SK-N-SH (cell line): ENCODE measurements at regions not wholly inside any gene's neighbourhood (a gene's known extent, or its start where the extent isn't known, plus 50 kb on each side); places are given as distances from the start of the nearest gene placed in this dataset.

Experiments used
- CTCF ChIA-PET: fragments of 300-600, 350-600 bp; formaldehyde crosslinking; extraction: SDS; loops from one replicate; lab custom pipeline; 2021; lab: Yijun Ruan, JAX
- POLR2A ChIA-PET: fragments of 350-600 bp; sonication (Branson Sonifier 250); formaldehyde crosslinking; extraction: SDS; loops from one replicate; lab custom pipeline; 2020; ENCODE audit warnings: antibody characterized with exemption, inconsistent platforms; lab: Yijun Ruan, JAX
- DNase-seq: peaks from one replicate; pipeline ENCODE4 v3.0.0; 2012
- H2AFZ ChIP-seq: fragments of 200-600 bp; sonication (generic); 2 replicates; pipeline ENCODE4 v1.8.1; 2016; ENCODE audit warnings: antibody characterized with exemption, mild to moderate bottlenecking, low read depth
- H3F3A ChIP-seq: fragments of 200-600 bp; sonication (generic); replicated peaks from 2 replicates; pipeline ENCODE3; 2016; ENCODE audit warnings: antibody characterized with exemption, mild to moderate bottlenecking; ENCODE audit not compliant: insufficient read depth
- H3K27ac ChIP-seq, 2 experiments: fragments of 200-500 bp in 1 of 2; fragments of 200-600 bp in 1 of 2; sonication (Bioruptor generic) in 1 of 2; sonication (generic), shearing (Covaris generic) in 1 of 2; 2 replicates each; pipeline versions ENCODE4 v1.5.1 to v1.6.1; 2014 to 2016; ENCODE audit warnings: low read depth in 2 of 2, inconsistent platforms in 1 of 2, low read length in 1 of 2, mild to moderate bottlenecking in 1 of 2, mixed read lengths in 1 of 2
- H3K27me3 ChIP-seq: fragments of 200-600 bp; sonication (generic), shearing (Covaris generic); 2 replicates; pipeline ENCODE4 v1.6.1; 2016; ENCODE audit warnings: mixed run types; ENCODE audit not compliant: insufficient read depth
- H3K36me3 ChIP-seq, 2 experiments: fragments of 200-500 bp in 1 of 2; fragments of 200-600 bp in 1 of 2; sonication (Bioruptor generic) in 1 of 2; sonication (generic) in 1 of 2; replicated peaks in 1 of 2; 2 replicates each; pipeline versions ENCODE3 to v1.5.1; 2014 to 2016; ENCODE audit warnings: low read length in 1 of 2, mild to moderate bottlenecking in 1 of 2; ENCODE audit not compliant: insufficient read depth in 2 of 2, control insufficient read depth in 1 of 2
- H3K4me1 ChIP-seq, 2 experiments: fragments of 200-500 bp in 1 of 2; fragments of 200-600 bp in 1 of 2; sonication (Bioruptor generic) in 1 of 2; sonication (generic), shearing (Covaris generic) in 1 of 2; 2 replicates each; pipeline versions ENCODE4 v1.5.1 to v1.6.1; 2014 to 2016; ENCODE audit warnings: low read depth in 1 of 2, low read length in 1 of 2, mixed run types in 1 of 2; ENCODE audit not compliant: insufficient read depth in 2 of 2, control insufficient read depth in 1 of 2
- H3K4me2 ChIP-seq: fragments of 200-600 bp; sonication (generic), shearing (Covaris generic); 2 replicates; pipeline ENCODE4 v1.6.1; 2017; ENCODE audit warnings: mixed run types
- H3K4me3 ChIP-seq, 2 experiments: fragments of 200-500 bp in 1 of 2; fragments of 200-600 bp in 1 of 2; sonication (Bioruptor generic) in 1 of 2; sonication (generic), shearing (Covaris generic) in 1 of 2; 2 replicates each; pipeline versions ENCODE4 v1.5.1 to v1.8.1; 2014 to 2016; ENCODE audit warnings: low read depth in 2 of 2, inconsistent platforms in 1 of 2, low read length in 1 of 2, mild to moderate bottlenecking in 1 of 2, mixed read lengths in 1 of 2, moderate library complexity in 1 of 2
- H3K79me2 ChIP-seq: fragments of 200-600 bp; sonication (generic); 2 replicates; pipeline ENCODE4 v1.8.1; 2017; ENCODE audit warnings: mild to moderate bottlenecking; ENCODE audit not compliant: insufficient read depth
- H3K9ac ChIP-seq: fragments of 200-600 bp; sonication (generic); 2 replicates; pipeline ENCODE4 v1.6.1; 2017; ENCODE audit warnings: mixed run types
- H3K9me2 ChIP-seq: fragments of 200-600 bp; sonication (generic); 2 replicates; pipeline ENCODE4 v1.6.1; 2017; ENCODE audit warnings: mixed run types
- H3K9me3 ChIP-seq: fragments of 200-600 bp; sonication (generic); 2 replicates; pipeline ENCODE4 v1.6.1; 2017; ENCODE audit warnings: mixed run types, mild to moderate bottlenecking, moderate library complexity
- H4K20me1 ChIP-seq: fragments of 200-600 bp; sonication (generic); 2 replicates; pipeline ENCODE4 v1.6.1; 2017; ENCODE audit warnings: mild to moderate bottlenecking, mixed run types; ENCODE audit not compliant: insufficient read depth
- CHD2 ChIP-seq: fragments of 150-350 bp; IDR thresholded peaks from 2 replicates; pipeline ENCODE4 v1.6.1; 2018; ENCODE audit warnings: low read length; ENCODE audit not compliant: partially characterized antibody
- ELF1 ChIP-seq: IDR thresholded peaks from 2 replicates; pipeline ENCODE4 v1.4.0; 2012
- FOSL2 ChIP-seq: IDR thresholded peaks from 2 replicates; pipeline ENCODE4 v1.4.0; 2012; ENCODE audit warnings: low read depth, mild to moderate bottlenecking, moderate library complexity, borderline replicate concordance
- FOXM1 ChIP-seq: IDR thresholded peaks from 2 replicates; pipeline ENCODE4 v1.4.0; 2012; ENCODE audit warnings: low read depth, mild to moderate bottlenecking
- GABPA ChIP-seq: IDR thresholded peaks from 2 replicates; pipeline ENCODE4 v1.4.0; 2012; ENCODE audit warnings: low read depth, mild to moderate bottlenecking
- JUND ChIP-seq: IDR thresholded peaks from 2 replicates; pipeline ENCODE4 v1.4.0; 2012
- MAX ChIP-seq: IDR thresholded peaks from 2 replicates; pipeline ENCODE4 v1.4.0; 2012; ENCODE audit warnings: low read depth
- MEF2A ChIP-seq: IDR thresholded peaks from 2 replicates; pipeline ENCODE4 v1.4.0; 2012; ENCODE audit warnings: low read depth, borderline replicate concordance
- MXI1 ChIP-seq: IDR thresholded peaks from 2 replicates; pipeline ENCODE4 v1.6.1; 2012; ENCODE audit warnings: mild to moderate bottlenecking, low read depth, low read length, improper control_type of control experiment
- NFIC ChIP-seq: IDR thresholded peaks from 2 replicates; pipeline ENCODE4 v1.4.0; 2012; ENCODE audit warnings: borderline replicate concordance
- RAD21 ChIP-seq: IDR thresholded peaks from 2 replicates; pipeline ENCODE4 v1.6.1; 2012; ENCODE audit warnings: mild to moderate bottlenecking, low read length
- REST ChIP-seq: IDR thresholded peaks from 2 replicates; pipeline ENCODE4 v1.6.1; 2012; ENCODE audit warnings: mild to moderate bottlenecking, low read depth, low read length, moderate library complexity
- RFX5 ChIP-seq: IDR thresholded peaks from 2 replicates; pipeline ENCODE4 v1.6.1; 2012; ENCODE audit warnings: mild to moderate bottlenecking, improper control_type of control experiment, low read length
- RXRA ChIP-seq: IDR thresholded peaks from 2 replicates; pipeline ENCODE4 v1.4.0; 2012; ENCODE audit warnings: low read depth, mild to moderate bottlenecking, borderline replicate concordance
- SIN3A ChIP-seq: IDR thresholded peaks from 2 replicates; pipeline ENCODE4 v1.6.1; 2012; ENCODE audit warnings: low read depth, mild to moderate bottlenecking, low read length, moderate library complexity, borderline replicate concordance
- TAF1 ChIP-seq: IDR thresholded peaks from 2 replicates; pipeline ENCODE4 v1.6.1; 2012; ENCODE audit warnings: low read depth, mild to moderate bottlenecking, low read length, moderate library complexity, borderline replicate concordance
- USF1 ChIP-seq: IDR thresholded peaks from 2 replicates; pipeline ENCODE4 v1.4.0; 2012; ENCODE audit warnings: low read depth, borderline replicate concordance
- YY1 ChIP-seq: IDR thresholded peaks from 2 replicates; pipeline ENCODE4 v1.4.0; 2012; ENCODE audit warnings: low read depth, mild to moderate bottlenecking
- WGBS: methylation state at CpG from one replicate; pipeline ENCODE4 v1.1.6; 2017; ENCODE audit warnings: low lambda C conversion rate; 5-methylcytosine and 5-hydroxymethylcytosine counted together
- TF ChIP-seq, protein P1 (sequence below): fragments of 150-350 bp; IDR thresholded peaks from 2 replicates; pipeline ENCODE4 v1.6.1; 2017; ENCODE audit warnings: antibody characterized with exemption, low read length, low read depth, borderline replicate concordance
- TF ChIP-seq, protein P2 (sequence below): fragments of 150-350 bp; IDR thresholded peaks from 2 replicates; pipeline ENCODE4 v1.6.1; 2016; ENCODE audit warnings: mild to moderate bottlenecking, low read depth, low read length
- TF ChIP-seq, protein P3 (sequence below): IDR thresholded peaks from 2 replicates; pipeline ENCODE4 v1.4.0; 2012; ENCODE audit warnings: low read depth, borderline replicate concordance
- TF ChIP-seq, protein P4 (sequence below): fragments of 200-600 bp; sonication (generic); IDR thresholded peaks from 2 replicates; pipeline ENCODE4 v1.6.1; 2017; ENCODE audit warnings: antibody characterized with exemption, mild to moderate bottlenecking, moderate library complexity

DNA sequence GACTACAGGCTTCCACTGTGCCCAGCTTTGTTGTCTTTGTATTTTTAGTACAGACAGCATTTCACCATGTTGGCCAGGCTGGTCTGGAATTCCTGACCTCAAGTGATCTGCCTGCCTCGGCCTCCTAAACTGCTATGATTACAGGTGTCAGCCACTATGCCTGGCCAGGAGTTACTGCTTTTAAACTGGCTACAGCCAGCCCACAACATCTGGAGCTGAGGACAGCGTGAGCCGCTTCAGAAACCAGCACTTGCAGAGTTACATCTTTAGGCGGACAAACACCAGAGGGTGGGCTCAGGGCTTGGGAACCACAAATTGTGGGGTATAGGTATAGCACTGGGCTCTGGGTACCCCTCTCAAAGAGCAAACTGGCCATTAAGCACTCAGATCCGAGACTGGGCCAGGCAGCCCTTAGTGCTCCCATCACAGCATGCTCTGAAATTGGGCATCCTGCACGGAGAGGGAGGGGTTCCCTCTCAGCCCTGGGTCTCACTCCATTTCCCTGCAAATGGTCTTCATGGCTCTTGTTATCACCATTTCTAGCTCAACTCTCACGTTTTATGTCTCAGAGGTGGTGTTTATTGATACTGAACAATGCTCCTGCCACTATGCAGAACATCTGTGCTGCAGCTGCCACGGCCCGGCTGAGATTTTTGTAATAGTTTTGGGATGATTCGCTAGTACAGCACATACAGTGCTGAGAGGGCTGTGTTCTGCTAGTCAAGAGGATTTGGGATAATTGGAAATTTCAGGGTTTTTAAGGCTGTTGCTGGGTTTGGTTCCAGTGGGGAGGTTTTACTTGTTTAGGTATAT is 146.4 kb upstream of the LYZL2 start:
- H3K36me3 ChIP-seq = no peaks in the 10 kb centered on the region
- no peaks in the 10 kb centered on the region for H3K27me3 ChIP-seq
- POLR2A ChIA-PET = no interaction called here
- no peak overlapping the region for H3K9ac ChIP-seq
- H3K4me2 ChIP-seq = no peak overlapping the region
- H3K4me3 ChIP-seq = no peak overlapping the region
- H3K9me2 ChIP-seq = no peaks in the 10 kb centered on the region
- no peaks in the 10 kb centered on the region for H3K9me3 ChIP-seq
- H3K79me2 ChIP-seq = no peaks in the 10 kb centered on the region
- H3K4me1 ChIP-seq = peaks cover 0 to 4% of the 10 kb centered on the region in 2 experiments; a peak in 1 of 4 replicates
- H4K20me1 ChIP-seq = no peaks in the 10 kb centered on the region
- no peak for DNase-seq
- no peak overlapping the region for H3K27ac ChIP-seq
- H2AFZ ChIP-seq = no peak overlapping the region
- H3F3A ChIP-seq = no peaks in the 10 kb centered on the region
- WGBS = 57% methylated on average over 9 of the region's 10 CpGs
- CTCF ChIA-PET = interaction anchor here (0.8 to 2.3 kb wide), 4 partner anchors 8 to 26 kb away, joined by 3 to 9 read pairs (median 6); no protein-coding TSS in a partner anchor
- TF ChIP-seq MXI1 = no peak
- peak; percentile 48; the same call in 1 of the 2 replicates for TF ChIP-seq FOSL2
- no peak for TF ChIP-seq TAF1
- no peak for TF ChIP-seq SIN3A
- TF ChIP-seq, protein P1, sequence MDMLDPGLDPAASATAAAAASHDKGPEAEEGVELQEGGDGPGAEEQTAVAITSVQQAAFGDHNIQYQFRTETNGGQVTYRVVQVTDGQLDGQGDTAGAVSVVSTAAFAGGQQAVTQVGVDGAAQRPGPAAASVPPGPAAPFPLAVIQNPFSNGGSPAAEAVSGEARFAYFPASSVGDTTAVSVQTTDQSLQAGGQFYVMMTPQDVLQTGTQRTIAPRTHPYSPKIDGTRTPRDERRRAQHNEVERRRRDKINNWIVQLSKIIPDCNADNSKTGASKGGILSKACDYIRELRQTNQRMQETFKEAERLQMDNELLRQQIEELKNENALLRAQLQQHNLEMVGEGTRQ = no peak
- TF ChIP-seq FOXM1 = no peak
- no peak for TF ChIP-seq RAD21
- no peak for TF ChIP-seq NFIC
- no peak for TF ChIP-seq USF1
- TF ChIP-seq RFX5 = no peak
- no peak for TF ChIP-seq MEF2A
- TF ChIP-seq ELF1 = no peak
- no peak for TF ChIP-seq CHD2
- TF ChIP-seq REST = no peak
- TF ChIP-seq MAX = no peak
- no peak for TF ChIP-seq GABPA
- peak; percentile 63; the same call in 1 of the 2 replicates for TF ChIP-seq JUND
- TF ChIP-seq, protein P2, sequence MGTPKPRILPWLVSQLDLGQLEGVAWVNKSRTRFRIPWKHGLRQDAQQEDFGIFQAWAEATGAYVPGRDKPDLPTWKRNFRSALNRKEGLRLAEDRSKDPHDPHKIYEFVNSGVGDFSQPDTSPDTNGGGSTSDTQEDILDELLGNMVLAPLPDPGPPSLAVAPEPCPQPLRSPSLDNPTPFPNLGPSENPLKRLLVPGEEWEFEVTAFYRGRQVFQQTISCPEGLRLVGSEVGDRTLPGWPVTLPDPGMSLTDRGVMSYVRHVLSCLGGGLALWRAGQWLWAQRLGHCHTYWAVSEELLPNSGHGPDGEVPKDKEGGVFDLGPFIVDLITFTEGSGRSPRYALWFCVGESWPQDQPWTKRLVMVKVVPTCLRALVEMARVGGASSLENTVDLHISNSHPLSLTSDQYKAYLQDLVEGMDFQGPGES = no peak
- TF ChIP-seq, protein P3, sequence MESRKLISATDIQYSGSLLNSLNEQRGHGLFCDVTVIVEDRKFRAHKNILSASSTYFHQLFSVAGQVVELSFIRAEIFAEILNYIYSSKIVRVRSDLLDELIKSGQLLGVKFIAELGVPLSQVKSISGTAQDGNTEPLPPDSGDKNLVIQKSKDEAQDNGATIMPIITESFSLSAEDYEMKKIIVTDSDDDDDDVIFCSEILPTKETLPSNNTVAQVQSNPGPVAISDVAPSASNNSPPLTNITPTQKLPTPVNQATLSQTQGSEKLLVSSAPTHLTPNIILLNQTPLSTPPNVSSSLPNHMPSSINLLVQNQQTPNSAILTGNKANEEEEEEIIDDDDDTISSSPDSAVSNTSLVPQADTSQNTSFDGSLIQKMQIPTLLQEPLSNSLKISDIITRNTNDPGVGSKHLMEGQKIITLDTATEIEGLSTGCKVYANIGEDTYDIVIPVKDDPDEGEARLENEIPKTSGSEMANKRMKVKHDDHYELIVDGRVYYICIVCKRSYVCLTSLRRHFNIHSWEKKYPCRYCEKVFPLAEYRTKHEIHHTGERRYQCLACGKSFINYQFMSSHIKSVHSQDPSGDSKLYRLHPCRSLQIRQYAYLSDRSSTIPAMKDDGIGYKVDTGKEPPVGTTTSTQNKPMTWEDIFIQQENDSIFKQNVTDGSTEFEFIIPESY = no peak
- no peak for TF ChIP-seq YY1
- TF ChIP-seq RXRA = no peak
- TF ChIP-seq, protein P4, sequence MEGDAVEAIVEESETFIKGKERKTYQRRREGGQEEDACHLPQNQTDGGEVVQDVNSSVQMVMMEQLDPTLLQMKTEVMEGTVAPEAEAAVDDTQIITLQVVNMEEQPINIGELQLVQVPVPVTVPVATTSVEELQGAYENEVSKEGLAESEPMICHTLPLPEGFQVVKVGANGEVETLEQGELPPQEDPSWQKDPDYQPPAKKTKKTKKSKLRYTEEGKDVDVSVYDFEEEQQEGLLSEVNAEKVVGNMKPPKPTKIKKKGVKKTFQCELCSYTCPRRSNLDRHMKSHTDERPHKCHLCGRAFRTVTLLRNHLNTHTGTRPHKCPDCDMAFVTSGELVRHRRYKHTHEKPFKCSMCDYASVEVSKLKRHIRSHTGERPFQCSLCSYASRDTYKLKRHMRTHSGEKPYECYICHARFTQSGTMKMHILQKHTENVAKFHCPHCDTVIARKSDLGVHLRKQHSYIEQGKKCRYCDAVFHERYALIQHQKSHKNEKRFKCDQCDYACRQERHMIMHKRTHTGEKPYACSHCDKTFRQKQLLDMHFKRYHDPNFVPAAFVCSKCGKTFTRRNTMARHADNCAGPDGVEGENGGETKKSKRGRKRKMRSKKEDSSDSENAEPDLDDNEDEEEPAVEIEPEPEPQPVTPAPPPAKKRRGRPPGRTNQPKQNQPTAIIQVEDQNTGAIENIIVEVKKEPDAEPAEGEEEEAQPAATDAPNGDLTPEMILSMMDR = no peak
